A673 (cell line): ENCODE measurements at regions not wholly inside any gene's neighbourhood (a gene's known extent, or its start where the extent isn't known, plus 50 kb on each side); places are given as distances from the start of the nearest gene placed in this dataset.

Source experiments
- EZH2 ChIP-seq: fragments of 200-600 bp; sonication (generic); IDR thresholded peaks from 2 replicates; pipeline ENCODE4 v1.6.1; 2017; ENCODE audit warnings: borderline replicate concordance, low read depth, mild to moderate bottlenecking, mixed read lengths, antibody characterized with exemption, low read length; ENCODE audit not compliant: poor library complexity, severe bottlenecking
- TF ChIP-seq, protein P1 (sequence below): fragments of 300-800, 200-600 bp; sonication (generic); conservative IDR thresholded peaks from 2 replicates; pipeline ENCODE4 v1.5.1; 2017; ENCODE audit warnings: low read depth, mild to moderate bottlenecking, antibody characterized with exemption, low read length, moderate library complexity, mixed read lengths

- TF ChIP-seq, protein P1, sequence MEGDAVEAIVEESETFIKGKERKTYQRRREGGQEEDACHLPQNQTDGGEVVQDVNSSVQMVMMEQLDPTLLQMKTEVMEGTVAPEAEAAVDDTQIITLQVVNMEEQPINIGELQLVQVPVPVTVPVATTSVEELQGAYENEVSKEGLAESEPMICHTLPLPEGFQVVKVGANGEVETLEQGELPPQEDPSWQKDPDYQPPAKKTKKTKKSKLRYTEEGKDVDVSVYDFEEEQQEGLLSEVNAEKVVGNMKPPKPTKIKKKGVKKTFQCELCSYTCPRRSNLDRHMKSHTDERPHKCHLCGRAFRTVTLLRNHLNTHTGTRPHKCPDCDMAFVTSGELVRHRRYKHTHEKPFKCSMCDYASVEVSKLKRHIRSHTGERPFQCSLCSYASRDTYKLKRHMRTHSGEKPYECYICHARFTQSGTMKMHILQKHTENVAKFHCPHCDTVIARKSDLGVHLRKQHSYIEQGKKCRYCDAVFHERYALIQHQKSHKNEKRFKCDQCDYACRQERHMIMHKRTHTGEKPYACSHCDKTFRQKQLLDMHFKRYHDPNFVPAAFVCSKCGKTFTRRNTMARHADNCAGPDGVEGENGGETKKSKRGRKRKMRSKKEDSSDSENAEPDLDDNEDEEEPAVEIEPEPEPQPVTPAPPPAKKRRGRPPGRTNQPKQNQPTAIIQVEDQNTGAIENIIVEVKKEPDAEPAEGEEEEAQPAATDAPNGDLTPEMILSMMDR = no peak
- no peak for TF ChIP-seq EZH2
Measured at GRCh38 chr20:47429409-47429808, 72.3 kb upstream of the NCOA3 start.
